ENCODE measurements at regions not wholly inside any gene's neighbourhood (a gene's known extent, or its start where the extent isn't known, plus 50 kb on each side); places are given as distances from the start of the nearest gene placed in this dataset.

DNA sequence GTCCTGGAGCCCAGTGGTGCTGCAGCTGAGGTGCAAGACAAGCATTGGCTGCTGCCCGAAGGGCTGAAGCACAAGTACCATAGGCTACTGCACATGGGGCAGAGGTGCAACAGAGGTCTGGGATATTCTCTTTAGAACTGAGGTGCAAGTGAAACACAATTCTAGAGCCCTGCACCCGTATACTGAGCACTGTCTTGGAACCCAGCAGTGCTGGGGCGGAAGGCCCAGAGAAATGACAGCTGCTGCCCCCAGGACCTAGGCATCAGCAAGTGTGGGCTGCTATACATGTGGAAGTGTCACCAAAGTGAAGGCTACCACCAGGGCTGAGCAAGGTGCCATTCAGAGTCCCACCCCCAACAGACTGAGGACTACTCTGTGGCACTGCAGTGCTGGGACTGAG lies 393.6 kb upstream of the STEAP1 start:
- H3K4me3 ChIP-seq (ENCODE audit: low read depth, low read length), result no peak overlapping the region
- POLR2A ChIA-PET, result no interaction called here
- CTCF ChIA-PET, result no interaction called here
- no peak for DNase-seq (ENCODE audit: low read depth, low spot score)
- TF ChIP-seq, protein P1, sequence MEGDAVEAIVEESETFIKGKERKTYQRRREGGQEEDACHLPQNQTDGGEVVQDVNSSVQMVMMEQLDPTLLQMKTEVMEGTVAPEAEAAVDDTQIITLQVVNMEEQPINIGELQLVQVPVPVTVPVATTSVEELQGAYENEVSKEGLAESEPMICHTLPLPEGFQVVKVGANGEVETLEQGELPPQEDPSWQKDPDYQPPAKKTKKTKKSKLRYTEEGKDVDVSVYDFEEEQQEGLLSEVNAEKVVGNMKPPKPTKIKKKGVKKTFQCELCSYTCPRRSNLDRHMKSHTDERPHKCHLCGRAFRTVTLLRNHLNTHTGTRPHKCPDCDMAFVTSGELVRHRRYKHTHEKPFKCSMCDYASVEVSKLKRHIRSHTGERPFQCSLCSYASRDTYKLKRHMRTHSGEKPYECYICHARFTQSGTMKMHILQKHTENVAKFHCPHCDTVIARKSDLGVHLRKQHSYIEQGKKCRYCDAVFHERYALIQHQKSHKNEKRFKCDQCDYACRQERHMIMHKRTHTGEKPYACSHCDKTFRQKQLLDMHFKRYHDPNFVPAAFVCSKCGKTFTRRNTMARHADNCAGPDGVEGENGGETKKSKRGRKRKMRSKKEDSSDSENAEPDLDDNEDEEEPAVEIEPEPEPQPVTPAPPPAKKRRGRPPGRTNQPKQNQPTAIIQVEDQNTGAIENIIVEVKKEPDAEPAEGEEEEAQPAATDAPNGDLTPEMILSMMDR (IDR thresholded peaks at IDR 0.05; ENCODE audit: insufficient read depth, low read length, missing control alignments), result no peak

DNA sequence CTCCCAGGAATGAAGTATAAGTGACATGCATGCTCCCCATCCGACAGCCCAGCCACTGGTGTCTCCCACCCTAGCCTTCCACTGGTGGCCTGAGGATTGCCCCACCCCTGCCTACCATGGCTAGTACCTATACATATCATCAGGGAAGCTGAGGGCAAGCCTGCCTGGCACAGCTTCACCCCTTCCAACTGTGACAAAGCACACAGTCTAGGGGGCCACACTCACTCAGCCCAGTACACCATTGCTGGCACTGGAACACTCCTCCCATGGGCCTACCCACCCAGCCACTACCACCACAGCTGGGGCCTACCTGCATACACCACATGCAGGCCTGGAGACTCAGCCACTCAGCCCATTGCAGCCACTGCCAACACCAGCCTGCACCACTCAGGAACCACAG lies 393.1 kb upstream of the STEAP1 start:
- no peak for DNase-seq (ENCODE audit: low read depth, low spot score)
- H3K4me3 ChIP-seq (ENCODE audit: low read depth, low read length), result no peak overlapping the region
- ChIA-PET CTCF (no interaction called here), POLR2A (no interaction called here)
- TF ChIP-seq, protein P1 (IDR thresholded peaks at IDR 0.05; ENCODE audit: insufficient read depth, low read length, missing control alignments), result no peak

DNA sequence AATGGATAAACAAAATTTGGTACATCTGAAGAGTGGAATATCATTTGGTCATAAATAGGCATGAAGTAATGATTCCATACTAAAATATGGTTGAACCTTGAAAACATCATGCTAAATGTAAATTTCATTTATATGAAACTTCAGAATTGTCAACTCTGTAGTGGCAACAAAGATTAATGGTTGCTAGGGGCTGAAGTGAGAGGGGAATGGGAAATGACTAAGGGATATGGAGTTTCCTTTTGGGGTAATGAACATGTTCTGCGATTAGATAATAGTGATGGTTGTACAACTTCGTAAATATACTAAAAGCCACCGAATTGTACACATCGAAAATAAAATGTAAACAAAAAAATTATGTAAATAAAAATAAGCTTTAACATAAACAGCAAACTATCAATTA lies 384.1 kb upstream of the STEAP1 start:
- CTCF ChIA-PET, result no interaction called here
- TF ChIP-seq, protein P1 (IDR thresholded peaks at IDR 0.05; ENCODE audit: insufficient read depth, low read length, missing control alignments), result no peak
- DNase-seq (ENCODE audit: low read depth, low spot score), result no peak
- POLR2A ChIA-PET, result no interaction called here
- no peak overlapping the region for H3K4me3 ChIP-seq (ENCODE audit: low read depth, low read length)

GRCh38 chr7:89771003-89771636 lies 383.1 kb upstream of the STEAP1 start:
- H3K4me3 ChIP-seq (ENCODE audit: low read depth, low read length), result no peak overlapping the region
- TF ChIP-seq, protein P1 (IDR thresholded peaks at IDR 0.05; ENCODE audit: insufficient read depth, low read length, missing control alignments), result no peak
- no peak for DNase-seq (ENCODE audit: low read depth, low spot score)
- CTCF ChIA-PET, result no interaction called here
- POLR2A ChIA-PET, result no interaction called here

DNA sequence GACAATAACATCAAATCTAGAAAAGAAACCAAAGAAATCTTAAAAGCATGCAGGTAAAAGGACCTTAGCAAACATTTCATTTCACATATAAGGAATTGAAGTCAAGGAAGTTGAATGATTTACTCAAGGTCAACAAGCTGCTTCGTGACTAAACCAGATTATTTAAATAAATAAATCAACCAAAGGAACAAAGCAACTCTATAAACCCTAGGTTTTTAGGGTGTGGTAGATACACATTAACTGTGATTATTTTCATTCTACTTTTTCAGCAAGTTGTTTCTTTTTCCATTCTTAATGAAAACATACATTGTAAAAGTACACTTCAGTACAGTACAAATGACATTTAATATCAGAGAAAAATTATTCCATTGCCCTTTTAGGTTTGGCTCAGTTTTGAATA lies 382.0 kb upstream of the STEAP1 start:
- H3K4me3 ChIP-seq (ENCODE audit: low read depth, low read length), result no peak overlapping the region
- no peak for DNase-seq (ENCODE audit: low read depth, low spot score)
- ChIA-PET POLR2A (no interaction called here), CTCF (no interaction called here)
- TF ChIP-seq, protein P1 (IDR thresholded peaks at IDR 0.05; ENCODE audit: insufficient read depth, low read length, missing control alignments), result no peak

DNA sequence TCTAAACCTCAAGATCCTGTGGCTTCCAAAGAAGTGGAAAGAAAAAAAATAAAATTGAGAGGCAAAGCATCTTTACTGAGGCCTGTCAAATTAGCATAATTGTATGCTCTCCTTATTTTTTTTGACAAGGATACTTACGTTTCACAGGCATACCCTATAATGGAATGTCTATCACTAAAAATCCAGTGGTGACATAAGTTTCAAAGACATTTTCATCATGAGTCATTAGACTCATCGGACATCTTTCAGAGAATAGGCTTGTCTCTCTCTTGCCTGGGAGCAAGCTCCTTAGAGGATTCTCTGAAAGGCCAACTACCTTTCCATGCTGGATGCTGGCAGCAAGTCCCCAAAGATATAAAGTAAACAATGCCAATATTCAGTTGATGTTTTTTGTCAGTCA lies 380.7 kb upstream of the STEAP1 start:
- TF ChIP-seq, protein P1 (IDR thresholded peaks at IDR 0.05; ENCODE audit: insufficient read depth, low read length, missing control alignments), result no peak
- H3K4me3 ChIP-seq (ENCODE audit: low read depth, low read length), result no peak overlapping the region
- ChIA-PET POLR2A (no interaction called here), CTCF (no interaction called here)
- DNase-seq (ENCODE audit: low read depth, low spot score), result no peak
